K562 (cell line): ENCODE measurements at regions not wholly inside any gene's neighbourhood (a gene's known extent, or its start where the extent isn't known, plus 50 kb on each side); places are given as distances from the start of the nearest gene placed in this dataset.

Experiments used
- ATAC-seq: fragments of 200-7000 bp; cut with Tn5 transposase; 3 replicates; pipeline ENCODE4 v1.9.1; 2020; ENCODE audit warnings: moderate library complexity
- BruUV-seq: library from RNA; stranded (reverse); fragments of 400-500 nt; replicated peaks from 2 replicates; lab custom pipeline; 2021; lab: Mats Ljungman, UMichigan
- CTCF ChIA-PET: fragments of 300-600 bp; formaldehyde crosslinking; extraction: SDS; loops from one replicate; lab custom pipeline; 2021; ENCODE audit warnings: low intra/inter-chr PET ratio; lab: Yijun Ruan, JAX
- POLR2A ChIA-PET: fragments of 300-600, 350-650 bp; sonication (Branson Sonifier 250); formaldehyde crosslinking; extraction: SDS; loops from one replicate; lab custom pipeline; 2021; ENCODE audit warnings: antibody characterized with exemption, inconsistent platforms; lab: Yijun Ruan, JAX
- DNase-seq, 4 experiments: peaks; one replicate each; pipeline versions ENCODE4 v3.0.0 to v3.0.0-alpha.2; 2011 to 2018; ENCODE audit warnings: low spot score in 3 of 4, mixed read lengths in 3 of 4; ENCODE audit errors: extremely low read depth in 1 of 4
- FAIRE-seq: peaks from 2 replicates; lab custom pipeline; 2011; peaks lifted over from hg19 to GRCh38; lab: Jason Lieb, UNC
- H2AFZ ChIP-seq: 2 replicates; pipeline ENCODE4 v1.6.0; 2011; ENCODE audit warnings: low read depth, low read length, control low read depth, inconsistent platforms
- H3K27ac ChIP-seq: fragments of 200-600 bp; 3 replicates; pipeline ENCODE4 v1.8.0; 2011; ENCODE audit warnings: low read depth, mild to moderate bottlenecking, control low read depth, inconsistent platforms, low read length, moderate library complexity, mixed read lengths; ENCODE audit errors: extremely low read depth
- H3K27me3 ChIP-seq, 2 experiments: fragments of 300-600 bp in 1 of 2; 2 replicates in 1 of 2; 3 replicates in 1 of 2; pipeline versions ENCODE4 v1.6.0 to v1.8.0; 2011; ENCODE audit warnings: inconsistent platforms in 2 of 2, low read length in 2 of 2, mild to moderate bottlenecking in 1 of 2, mixed read lengths in 1 of 2, moderate library complexity in 1 of 2; ENCODE audit not compliant: control insufficient read depth in 2 of 2, insufficient read depth in 2 of 2
- H3K36me3 ChIP-seq: fragments of 300-600 bp; 3 replicates; pipeline ENCODE4 v1.8.0; 2011; ENCODE audit warnings: mild to moderate bottlenecking, low read length, inconsistent platforms; ENCODE audit not compliant: control insufficient read depth, insufficient read depth
- H3K4me1 ChIP-seq, 2 experiments: fragments of 200-600 bp in 1 of 2; replicated peaks in 1 of 2; 2 replicates in 1 of 2; 3 replicates in 1 of 2; pipeline versions ENCODE4 v1.5.1 to v1.8.0; 2011; ENCODE audit warnings: inconsistent platforms in 2 of 2, low read length in 2 of 2, mild to moderate bottlenecking in 1 of 2, mixed read lengths in 1 of 2, moderate library complexity in 1 of 2; ENCODE audit not compliant: control insufficient read depth in 2 of 2, insufficient read depth in 2 of 2
- H3K4me2 ChIP-seq: 2 replicates; pipeline ENCODE4 v1.6.1; 2011; ENCODE audit warnings: low read length, control low read depth, inconsistent platforms, mixed read lengths; ENCODE audit not compliant: insufficient read depth
- H3K4me3 ChIP-seq: fragments of 200-600 bp; sonication (generic), shearing (Covaris generic); 2 replicates; pipeline ENCODE4 v1.5.1; 2016; ENCODE audit warnings: control low read depth, inconsistent platforms
- H3K79me2 ChIP-seq: fragments of 200-600 bp; 3 replicates; pipeline ENCODE4 v1.8.0; 2011; ENCODE audit warnings: low read length, inconsistent platforms; ENCODE audit not compliant: control insufficient read depth, insufficient read depth
- H3K9ac ChIP-seq, 2 experiments: 2 replicates each; pipeline versions ENCODE4 v1.6.0 to v1.6.1; 2011; ENCODE audit warnings: low read depth in 2 of 2, low read length in 2 of 2, control low read depth in 1 of 2, inconsistent platforms in 1 of 2, mild to moderate bottlenecking in 1 of 2, mixed read lengths in 1 of 2; ENCODE audit not compliant: insufficient read depth in 1 of 2
- H3K9me1 ChIP-seq: one replicate; pipeline ENCODE4 v1.6.0; 2011; ENCODE audit warnings: inconsistent platforms, mild to moderate bottlenecking, low read length, moderate library complexity; ENCODE audit not compliant: control insufficient read depth, insufficient read depth
- H3K9me3 ChIP-seq: replicated peaks from 2 replicates; pipeline ENCODE4 v1.5.1; 2011; ENCODE audit warnings: low read depth, low read length, inconsistent platforms; ENCODE audit not compliant: control insufficient read depth, insufficient read depth
- H4K20me1 ChIP-seq: replicated peaks from 2 replicates; pipeline ENCODE4 v1.6.1; 2011; ENCODE audit warnings: low read length, inconsistent platforms, mixed read lengths; ENCODE audit not compliant: control insufficient read depth, insufficient read depth
- CHD4 ChIP-seq: fragments of 200-600 bp; sonication (generic); IDR thresholded peaks from 3 replicates; pipeline ENCODE4 v1.6.1; 2012; ENCODE audit warnings: low read depth, mild to moderate bottlenecking, mixed read lengths, low read length, inconsistent platforms; ENCODE audit not compliant: insufficient read depth, insufficient replicate concordance, poor library complexity, severe bottlenecking
- NCOA2 ChIP-seq, 2 experiments: fragments of 450-650 bp; IDR thresholded peaks; 2 replicates each; pipeline ENCODE4 v1.6.1; 2018; ENCODE audit warnings: mild to moderate bottlenecking in 2 of 2, moderate library complexity in 1 of 2; ENCODE audit not compliant: partially characterized antibody in 2 of 2
- NRF1 ChIP-seq, 2 experiments: fragments of 450-650 bp; IDR thresholded peaks in 1 of 2; conservative IDR thresholded peaks in 1 of 2; 2 replicates each; pipeline ENCODE4 v1.6.1; 2014; ENCODE audit warnings: mild to moderate bottlenecking in 2 of 2
- SLC30A9 ChIP-seq: fragments of 250-450 bp; sonication (Bioruptor Pico); IDR thresholded peaks from 2 replicates; pipeline ENCODE4 v1.8.0; 2022; ENCODE audit warnings: mild to moderate bottlenecking, moderate library complexity
- WGBS: fragments of 100-300 bp; shearing (Covaris generic); methylation state at CpG from one replicate; pipeline ENCODE4 v1.1.6; 2016; ENCODE audit warnings: low coverage, mixed read lengths; ENCODE audit not compliant: insufficient coverage; ENCODE audit errors: missing lambda C conversion rate; 5-methylcytosine and 5-hydroxymethylcytosine counted together
- in situ Hi-C: fragments of 300-500 bp; cut with MboI; formaldehyde crosslinking; loops from 4 replicates; pipeline ENCODE4 v1.15.0; 2018; ENCODE audit warnings: inconsistent platforms, mixed read lengths
- intact Hi-C: fragments of 100-400 bp; cut with micrococcal nuclease; formaldehyde crosslinking; loops from 2 replicates; pipeline ENCODE4 v1.14.2; 2022
- TF ChIP-seq, protein P1 (sequence below): fragments of 450-650 bp; formaldehyde crosslinking; IDR thresholded peaks from 2 replicates; pipeline ENCODE4 v1.4.0; 2022; ENCODE audit warnings: missing genetic modification characterization

DNA sequence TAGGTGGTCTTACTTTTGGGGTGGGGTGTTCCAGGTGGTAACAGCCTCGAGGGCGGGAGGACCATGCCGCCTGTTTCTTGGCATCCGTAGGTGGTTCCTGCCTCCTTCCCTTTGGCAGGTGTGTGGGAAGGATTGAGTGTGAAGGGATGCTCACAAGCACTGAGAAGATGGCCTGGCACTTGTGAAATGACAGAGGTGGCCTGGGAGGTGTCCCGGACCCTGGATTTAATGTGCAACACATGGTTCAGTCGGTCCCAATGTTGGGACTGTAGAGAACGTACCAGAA, 165.8 kb upstream of the FOXF1 start:
- in situ Hi-C loops (loop anchor here (5.0 kb wide), 1 partner anchor 173 kb away; no protein-coding TSS in a partner anchor), intact Hi-C loops (no loop called here)
- H3K27me3 ChIP-seq, result peaks cover 10 to 38% of the 10 kb centered on the region in 2 experiments; a peak in 4 of 5 replicates
- H3K4me2 ChIP-seq, result no peak overlapping the region
- no peak overlapping the region for H2AFZ ChIP-seq
- no TSS peak for BruUV-seq
- no peaks in the 10 kb centered on the region for H3K9me1 ChIP-seq
- no peaks in the 10 kb centered on the region for H3K79me2 ChIP-seq
- H3K4me1 ChIP-seq, result no peaks in the 10 kb centered on the region
- H4K20me1 ChIP-seq, result 0 out of 2 replicates have a peak, but pooled peaks cover 3% of the 10 kb centered on the region
- ChIA-PET POLR2A (no interaction called here), CTCF (interaction anchor here (0.6 kb wide), 1 partner anchor 124 kb away, joined by 3 read pairs; no protein-coding TSS in a partner anchor)
- no peaks in the 10 kb centered on the region for H3K36me3 ChIP-seq
- no peaks in the 10 kb centered on the region for H3K9me3 ChIP-seq
- TF ChIP-seq NCOA2 (IDR thresholded peaks at IDR 0.05; ENCODE audit: partially characterized antibody in 2 of 2), result no peak
- TF ChIP-seq, protein P1, sequence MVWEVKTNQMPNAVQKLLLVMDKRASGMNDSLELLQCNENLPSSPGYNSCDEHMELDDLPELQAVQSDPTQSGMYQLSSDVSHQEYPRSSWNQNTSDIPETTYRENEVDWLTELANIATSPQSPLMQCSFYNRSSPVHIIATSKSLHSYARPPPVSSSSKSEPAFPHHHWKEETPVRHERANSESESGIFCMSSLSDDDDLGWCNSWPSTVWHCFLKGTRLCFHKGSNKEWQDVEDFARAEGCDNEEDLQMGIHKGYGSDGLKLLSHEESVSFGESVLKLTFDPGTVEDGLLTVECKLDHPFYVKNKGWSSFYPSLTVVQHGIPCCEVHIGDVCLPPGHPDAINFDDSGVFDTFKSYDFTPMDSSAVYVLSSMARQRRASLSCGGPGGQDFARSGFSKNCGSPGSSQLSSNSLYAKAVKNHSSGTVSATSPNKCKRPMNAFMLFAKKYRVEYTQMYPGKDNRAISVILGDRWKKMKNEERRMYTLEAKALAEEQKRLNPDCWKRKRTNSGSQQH (CRISPR knock-in tag), result no peak
- TF ChIP-seq NRF1 (conservative IDR thresholded peaks at IDR 0.05 in 1 of 2, IDR thresholded peaks at IDR 0.05 in 1 of 2), result no peak
- ATAC-seq, result no peak
- no peak overlapping the region for H3K4me3 ChIP-seq
- no peak for FAIRE-seq
- no peak overlapping the region for H3K27ac ChIP-seq
- H3K9ac ChIP-seq, result no peak overlapping the region
- 0% methylated on average over 6 of the region's 7 CpGs for WGBS
- DNase-seq, result no peak

DNA sequence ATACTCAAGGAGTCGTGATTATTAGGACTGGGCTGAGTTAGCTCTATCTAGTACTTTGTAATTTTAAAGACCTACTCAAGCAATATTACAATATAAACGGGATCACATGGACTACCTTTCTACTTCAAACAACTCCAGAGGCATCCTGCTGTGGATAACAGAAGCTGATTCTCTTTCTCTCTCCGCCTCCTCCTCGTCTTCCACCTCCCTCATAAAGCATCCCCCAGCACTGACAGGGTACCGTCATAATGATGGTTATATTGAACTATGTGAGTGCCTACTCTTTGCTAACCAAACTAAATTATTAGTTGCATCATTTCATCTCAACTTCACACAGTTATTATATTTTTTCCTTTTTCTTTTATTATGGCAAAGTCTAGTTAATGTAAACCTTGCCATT, 165.4 kb upstream of the FOXF1 start:
- WGBS, result 1% methylated on average over 5 of the region's 5 CpGs
- peaks cover 10 to 42% of the 10 kb centered on the region in 2 experiments; a peak in 4 of 5 replicates for H3K27me3 ChIP-seq
- no peaks in the 10 kb centered on the region for H3K9me3 ChIP-seq
- no TSS peak for BruUV-seq
- H3K9ac ChIP-seq, result no peak overlapping the region
- intact Hi-C loops (no loop called here), in situ Hi-C loops (loop anchor here (5.0 kb wide), 1 partner anchor 172 kb away; no protein-coding TSS in a partner anchor)
- no peak overlapping the region for H3K27ac ChIP-seq
- H3K79me2 ChIP-seq, result no peaks in the 10 kb centered on the region
- no peaks in the 10 kb centered on the region for H3K4me1 ChIP-seq
- H4K20me1 ChIP-seq, result 0 out of 2 replicates have a peak, but pooled peaks cover 3% of the 10 kb centered on the region
- FAIRE-seq, result no peak
- no peak for DNase-seq
- H3K9me1 ChIP-seq, result no peaks in the 10 kb centered on the region
- no peak overlapping the region for H3K4me3 ChIP-seq
- H2AFZ ChIP-seq, result no peak overlapping the region
- no peaks in the 10 kb centered on the region for H3K36me3 ChIP-seq
- TF ChIP-seq SLC30A9 (CRISPR knock-in tag) (no peak), CHD4 (no peak)
- no peak for ATAC-seq
- ChIA-PET POLR2A (no interaction called here), CTCF (interaction anchor here (0.6 kb wide), 1 partner anchor 124 kb away, joined by 3 read pairs; no protein-coding TSS in a partner anchor)
- no peak overlapping the region for H3K4me2 ChIP-seq
